ENCODE measurements at regions not wholly inside any gene's neighbourhood (a gene's known extent, or its start where the extent isn't known, plus 50 kb on each side); places are given as distances from the start of the nearest gene placed in this dataset.

GRCh38 chr2:49801898-49802450, 647.7 kb upstream of the FSHR start:
- TF ChIP-seq POLR2A (IDR thresholded peaks at IDR 0.05) (no peak), CTCF (IDR thresholded peaks at IDR 0.05) (no peak)

All from ovary (tissue), 3 donors.